ENCODE measurements at regions not wholly inside any gene's neighbourhood (a gene's known extent, or its start where the extent isn't known, plus 50 kb on each side); places are given as distances from the start of the nearest gene placed in this dataset.

DNA sequence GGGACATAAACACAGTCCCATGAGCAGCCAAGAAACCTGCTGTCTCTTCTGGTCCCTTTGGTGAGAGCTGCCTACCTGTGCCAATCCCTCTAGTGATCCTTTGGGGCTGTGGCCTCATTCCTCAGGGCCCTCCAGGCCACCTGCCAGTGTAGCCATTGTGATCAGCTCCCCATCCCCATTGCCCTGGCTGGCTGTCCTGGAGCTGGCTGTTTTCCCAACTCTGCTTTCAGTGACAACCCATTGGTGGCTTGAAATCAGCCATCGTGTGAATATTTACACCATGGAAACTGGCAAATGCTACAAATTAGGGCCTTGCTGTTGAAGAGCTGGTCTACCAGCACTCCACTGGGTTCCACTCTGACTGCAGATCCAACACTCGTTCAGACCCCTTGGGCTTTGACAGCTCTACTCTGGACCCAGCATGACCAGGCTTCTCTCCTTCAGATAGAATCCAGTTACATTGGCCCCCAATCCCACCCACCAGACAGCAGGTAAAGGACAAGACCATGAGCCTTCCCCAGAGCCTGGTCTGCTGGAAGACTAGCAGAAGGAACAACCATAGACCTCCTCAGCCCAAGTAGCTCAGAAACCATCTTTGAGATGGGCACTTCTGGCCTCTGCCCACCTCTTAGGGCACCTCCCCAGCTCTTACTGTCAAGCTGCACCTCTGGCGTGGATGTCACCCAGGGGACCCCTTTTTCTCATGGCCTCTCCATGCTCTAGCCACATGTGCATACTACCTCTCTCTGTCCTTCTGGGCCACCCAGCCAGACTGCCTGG is 69.2 kb upstream of the NEK6 start:
- H3K27me3 ChIP-seq (ENCODE audit: control insufficient read depth, insufficient read depth, low read length) = peaks cover 2% of the 10 kb centered on the region
- TF ChIP-seq, protein P1, sequence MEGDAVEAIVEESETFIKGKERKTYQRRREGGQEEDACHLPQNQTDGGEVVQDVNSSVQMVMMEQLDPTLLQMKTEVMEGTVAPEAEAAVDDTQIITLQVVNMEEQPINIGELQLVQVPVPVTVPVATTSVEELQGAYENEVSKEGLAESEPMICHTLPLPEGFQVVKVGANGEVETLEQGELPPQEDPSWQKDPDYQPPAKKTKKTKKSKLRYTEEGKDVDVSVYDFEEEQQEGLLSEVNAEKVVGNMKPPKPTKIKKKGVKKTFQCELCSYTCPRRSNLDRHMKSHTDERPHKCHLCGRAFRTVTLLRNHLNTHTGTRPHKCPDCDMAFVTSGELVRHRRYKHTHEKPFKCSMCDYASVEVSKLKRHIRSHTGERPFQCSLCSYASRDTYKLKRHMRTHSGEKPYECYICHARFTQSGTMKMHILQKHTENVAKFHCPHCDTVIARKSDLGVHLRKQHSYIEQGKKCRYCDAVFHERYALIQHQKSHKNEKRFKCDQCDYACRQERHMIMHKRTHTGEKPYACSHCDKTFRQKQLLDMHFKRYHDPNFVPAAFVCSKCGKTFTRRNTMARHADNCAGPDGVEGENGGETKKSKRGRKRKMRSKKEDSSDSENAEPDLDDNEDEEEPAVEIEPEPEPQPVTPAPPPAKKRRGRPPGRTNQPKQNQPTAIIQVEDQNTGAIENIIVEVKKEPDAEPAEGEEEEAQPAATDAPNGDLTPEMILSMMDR (IDR thresholded peaks at IDR 0.05; ENCODE audit: insufficient read depth, low read length, poor library complexity, severe bottlenecking) = no peak
- no peaks in the 10 kb centered on the region for H3K36me3 ChIP-seq (ENCODE audit: control insufficient read depth, insufficient read depth, low read length)
- DNase-seq (ENCODE audit: low read depth) = no peak
- H3K4me3 ChIP-seq (ENCODE audit: low read depth, low read length) = no peak overlapping the region

DNA sequence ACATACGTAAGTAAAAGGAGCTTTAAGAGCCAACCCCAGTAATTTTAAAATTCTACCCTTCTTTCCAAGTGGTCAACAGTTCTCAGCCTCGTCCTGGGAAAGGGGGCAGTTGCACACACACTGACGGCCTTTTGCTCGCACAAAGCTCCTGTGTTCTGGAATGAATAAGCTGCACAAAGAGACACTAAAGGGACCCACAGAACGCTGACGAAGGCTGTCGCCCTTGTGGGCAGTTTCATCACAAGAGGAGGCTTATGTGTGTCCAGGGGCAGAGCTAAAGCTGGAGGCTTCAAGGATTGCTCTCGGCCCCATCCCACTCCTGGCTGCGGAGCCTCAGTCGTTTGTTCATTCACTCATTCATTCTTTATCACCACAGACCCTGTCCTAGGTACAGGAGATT is 67.0 kb upstream of the NEK6 start:
- TF ChIP-seq, protein P1 (IDR thresholded peaks at IDR 0.05; ENCODE audit: insufficient read depth, low read length, poor library complexity, severe bottlenecking) = no peak
- Histone ChIP-seq H3K36me3 (ENCODE audit: control insufficient read depth, insufficient read depth, low read length) (no peaks in the 10 kb centered on the region), H3K27me3 (ENCODE audit: control insufficient read depth, insufficient read depth, low read length) (peaks cover 2% of the 10 kb centered on the region), H3K4me3 (ENCODE audit: low read depth, low read length) (no peak overlapping the region)
- no peak for DNase-seq (ENCODE audit: low read depth)

DNA sequence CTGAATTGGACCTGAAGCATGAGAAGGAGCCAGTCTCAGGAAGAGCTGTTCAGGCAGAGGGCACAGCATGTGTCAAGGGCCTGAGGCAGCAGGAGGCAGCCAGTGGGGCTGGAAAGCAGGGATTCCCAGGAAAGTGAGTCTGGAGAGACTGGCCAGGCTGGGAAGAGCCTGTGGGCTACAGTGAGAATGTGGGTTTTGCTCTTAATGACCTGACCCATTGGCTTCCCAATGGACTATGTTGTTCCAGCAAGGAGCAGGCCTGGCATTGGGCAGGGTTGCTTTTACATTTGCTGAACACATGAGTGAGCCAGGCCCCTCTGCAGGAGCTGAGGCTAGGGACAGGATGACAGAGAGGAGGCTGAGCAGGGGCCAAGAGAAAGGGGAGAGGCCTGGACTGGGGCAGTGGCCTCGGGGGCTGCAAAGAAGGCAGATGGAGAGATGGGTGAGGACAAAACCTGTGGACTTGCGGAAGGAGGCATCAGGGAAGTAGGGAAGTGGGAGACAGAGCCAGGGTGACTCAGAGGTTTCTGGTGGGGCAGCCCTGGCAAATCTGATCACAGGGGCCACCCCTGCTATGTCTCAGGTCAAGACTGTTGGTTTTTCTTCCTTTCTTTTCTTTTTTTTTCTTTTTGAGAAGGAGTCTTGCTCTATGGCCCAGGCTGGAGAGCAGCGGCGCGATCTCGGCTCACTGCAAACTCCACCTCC is 65.9 kb upstream of the NEK6 start:
- DNase-seq (ENCODE audit: low read depth) = no peak
- Histone ChIP-seq H3K27me3 (ENCODE audit: control insufficient read depth, insufficient read depth, low read length) (peaks cover 2% of the 10 kb centered on the region), H3K4me3 (ENCODE audit: low read depth, low read length) (no peak overlapping the region), H3K36me3 (ENCODE audit: control insufficient read depth, insufficient read depth, low read length) (no peaks in the 10 kb centered on the region)
- TF ChIP-seq, protein P1 (IDR thresholded peaks at IDR 0.05; ENCODE audit: insufficient read depth, low read length, poor library complexity, severe bottlenecking) = no peak

DNA sequence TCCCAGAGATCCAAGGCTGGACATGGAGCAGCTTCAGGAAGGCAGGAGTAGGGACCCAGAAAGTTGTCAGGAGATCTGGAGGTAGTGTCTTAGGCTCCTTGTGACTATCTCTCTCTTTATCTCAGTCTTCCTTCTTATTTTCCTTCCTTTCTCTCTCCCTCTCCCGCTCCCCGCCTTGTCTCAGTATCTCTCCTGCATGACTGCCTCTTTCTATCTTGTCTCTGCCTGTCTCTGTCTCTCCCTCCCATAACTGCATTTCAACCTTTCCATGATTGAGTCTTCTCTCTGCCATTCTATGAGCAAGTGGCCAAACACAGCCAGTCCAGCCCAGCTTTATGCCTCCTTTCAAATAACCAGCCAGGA is 61.0 kb upstream of the NEK6 start:
- H3K4me3 ChIP-seq (ENCODE audit: low read depth, low read length) = no peak overlapping the region
- no peak for DNase-seq (ENCODE audit: low read depth)
- no peaks in the 10 kb centered on the region for H3K36me3 ChIP-seq (ENCODE audit: control insufficient read depth, insufficient read depth, low read length)
- H3K27me3 ChIP-seq (ENCODE audit: control insufficient read depth, insufficient read depth, low read length) = peaks cover under 1% of the 10 kb centered on the region
- TF ChIP-seq, protein P1 (IDR thresholded peaks at IDR 0.05; ENCODE audit: insufficient read depth, low read length, poor library complexity, severe bottlenecking) = no peak

DNA sequence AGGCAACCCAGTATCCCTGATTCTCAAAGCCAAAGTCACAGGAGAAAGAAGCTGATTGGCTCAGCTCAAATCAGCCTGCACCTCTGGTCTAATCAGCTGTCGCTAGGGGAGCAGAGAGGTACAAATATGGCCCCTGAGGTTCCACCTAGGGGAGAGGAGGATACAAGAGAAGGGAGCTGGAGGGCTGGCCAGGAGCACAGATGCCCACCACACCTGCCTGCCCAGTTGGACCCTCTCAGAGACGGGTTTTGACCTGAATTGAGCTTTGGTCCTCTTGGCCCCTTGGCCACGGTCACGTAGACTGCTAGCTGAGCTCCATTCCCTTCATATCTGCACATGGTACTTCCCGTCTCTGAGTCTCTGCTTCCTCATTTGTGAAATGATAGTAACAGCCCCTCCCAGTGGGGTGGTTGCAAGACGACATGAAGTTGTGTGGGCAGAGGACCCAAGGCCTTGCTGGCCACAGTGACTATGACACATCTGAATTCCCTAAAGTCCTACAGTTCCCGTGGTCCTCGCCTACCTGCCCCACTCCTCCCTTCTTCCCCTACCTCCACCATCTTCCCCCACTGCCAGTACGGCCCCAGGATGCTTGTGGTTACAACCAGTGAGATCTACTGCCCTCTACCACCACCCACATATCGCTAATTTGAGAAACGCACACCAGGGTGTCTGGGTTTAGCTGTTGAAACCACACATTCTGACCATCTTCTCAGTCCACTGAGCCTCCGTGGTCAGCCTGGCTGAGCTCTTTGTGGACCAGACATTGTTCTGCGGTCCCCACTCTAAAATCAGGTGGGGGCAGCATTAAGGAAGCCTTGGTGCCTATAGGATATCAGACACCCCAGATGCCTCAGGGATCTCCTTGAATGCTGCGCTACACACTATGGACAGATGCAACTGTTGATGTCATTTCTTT is 60.3 kb upstream of the NEK6 start:
- Histone ChIP-seq H3K36me3 (ENCODE audit: control insufficient read depth, insufficient read depth, low read length) (no peaks in the 10 kb centered on the region), H3K4me3 (ENCODE audit: low read depth, low read length) (no peak overlapping the region), H3K27me3 (ENCODE audit: control insufficient read depth, insufficient read depth, low read length) (no peaks in the 10 kb centered on the region)
- no peak for DNase-seq (ENCODE audit: low read depth)
- TF ChIP-seq, protein P1 (IDR thresholded peaks at IDR 0.05; ENCODE audit: insufficient read depth, low read length, poor library complexity, severe bottlenecking) = no peak

Measured in kidney epithelial cell (primary cell).